ENCODE measurements at regions not wholly inside any gene's neighbourhood (a gene's known extent, or its start where the extent isn't known, plus 50 kb on each side); places are given as distances from the start of the nearest gene placed in this dataset.

DNA sequence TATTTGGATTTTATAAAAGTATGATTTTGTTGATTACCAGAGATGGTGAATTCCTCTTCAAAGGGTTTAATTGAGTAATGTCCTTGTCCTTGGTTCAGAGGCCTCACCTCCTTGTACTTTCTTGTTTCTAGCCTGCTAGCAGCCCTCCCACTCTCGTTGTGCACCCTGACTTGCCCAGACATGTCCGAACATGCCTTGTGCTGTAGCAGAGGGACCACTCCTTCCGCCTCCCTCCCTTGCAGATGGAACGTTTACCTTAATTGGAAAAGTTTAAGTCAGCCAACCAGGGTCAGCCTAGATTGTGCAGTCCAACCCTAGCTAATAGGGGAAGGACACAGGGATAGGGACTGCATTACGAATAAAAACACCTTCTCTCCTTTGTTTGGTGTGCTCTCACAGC lies 406.9 kb upstream of the NMUR2 start:
- TF ChIP-seq ETV6 (CRISPR knock-in tag; conservative IDR thresholded peaks at IDR 0.05) (no peak), BRCA1 (CRISPR knock-in tag; IDR thresholded peaks at IDR 0.05) (no peak), SMC3 (IDR thresholded peaks at IDR 0.05; ENCODE audit: low read length) (no peak), EZH2 (conservative IDR thresholded peaks at IDR 0.05; ENCODE audit: low read depth, low read length) (no peak)
